ENCODE measurements at regions not wholly inside any gene's neighbourhood (a gene's known extent, or its start where the extent isn't known, plus 50 kb on each side); places are given as distances from the start of the nearest gene placed in this dataset.

DNA sequence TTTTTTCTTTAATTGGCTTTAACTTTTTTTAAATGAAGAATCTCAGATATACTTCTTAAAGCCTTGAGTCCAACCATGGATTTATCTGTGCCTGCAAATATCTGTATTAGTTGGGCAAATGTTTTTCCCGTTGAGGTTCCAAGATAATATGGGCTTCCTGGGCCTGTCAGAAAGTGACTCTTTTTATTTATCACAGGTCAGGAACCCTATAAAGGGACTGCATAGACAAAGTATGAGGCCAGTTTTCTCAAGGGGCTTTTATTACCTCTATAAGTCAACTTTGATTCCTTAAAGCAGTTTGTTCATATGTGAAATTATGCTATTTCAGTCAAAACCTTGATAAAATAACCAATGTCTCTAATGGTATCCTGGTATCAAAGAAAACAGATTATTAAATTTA lies 80.2 kb upstream of the BMP2K start:
- H3F3A ChIP-seq (ENCODE audit: low read depth) = no peaks in the 10 kb centered on the region
- H4K20me1 ChIP-seq (ENCODE audit: low read depth) = no peaks in the 10 kb centered on the region
- no peaks in the 10 kb centered on the region for H3K79me2 ChIP-seq (ENCODE audit: low read depth)
- H3K9ac ChIP-seq = no peak overlapping the region
- no peaks in the 10 kb centered on the region for H3K4me1 ChIP-seq
- DNase-seq (ENCODE audit: low spot score) = no peak
- Mint-ChIP-seq H3K9me3 (no peaks in the 10 kb centered on the region), H3K4me3 (no peak overlapping the region), H3K27me3 (ENCODE audit: insufficient read depth, low read depth) (no peaks in the 10 kb centered on the region), H3K36me3 (no peaks in the 10 kb centered on the region), H3K4me1 (no peaks in the 10 kb centered on the region), H3K27ac (no peak overlapping the region)
- no peaks in the 10 kb centered on the region for H3K36me3 ChIP-seq
- H2AFZ ChIP-seq (replicated peaks) = no peak overlapping the region
- no peaks in the 10 kb centered on the region for H3K9me3 ChIP-seq (ENCODE audit: low read depth)
- H3K4me2 ChIP-seq = no peak overlapping the region
- TF ChIP-seq CTCF (IDR thresholded peaks at IDR 0.05) = no peak
- H3K4me3 ChIP-seq = no peak overlapping the region
- H3K27ac ChIP-seq = no peak overlapping the region
- no peaks in the 10 kb centered on the region for H3K27me3 ChIP-seq

DNA sequence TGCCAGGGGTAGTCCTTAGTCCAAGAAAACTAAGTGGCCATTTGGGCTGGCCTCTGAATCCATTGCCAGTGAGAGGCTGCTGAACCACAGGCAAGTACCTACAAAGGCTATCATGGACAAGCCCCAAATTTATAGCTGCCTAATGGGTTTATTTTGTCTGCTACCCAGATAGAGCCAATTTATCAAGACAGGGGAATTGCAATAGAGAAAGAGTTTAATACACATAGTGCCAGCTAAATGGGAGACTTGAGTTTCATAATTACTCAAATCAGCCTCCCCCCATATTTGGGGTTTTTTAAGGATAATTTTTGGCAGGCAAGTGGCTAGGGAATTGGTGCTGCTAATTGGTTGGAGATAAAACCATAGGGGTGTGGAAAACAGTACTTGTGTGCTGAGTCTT lies 73.1 kb upstream of the BMP2K start:
- Histone ChIP-seq H3K27ac (no peak overlapping the region), H3K79me2 (ENCODE audit: low read depth) (no peaks in the 10 kb centered on the region), H3K27me3 (no peaks in the 10 kb centered on the region), H3K9me3 (ENCODE audit: low read depth) (no peaks in the 10 kb centered on the region), H3K36me3 (no peaks in the 10 kb centered on the region), H3K4me3 (no peak overlapping the region), H2AFZ (replicated peaks) (no peak overlapping the region), H3F3A (ENCODE audit: low read depth) (no peaks in the 10 kb centered on the region), H3K9ac (no peak overlapping the region), H4K20me1 (ENCODE audit: low read depth) (no peaks in the 10 kb centered on the region), H3K4me1 (peaks cover 6% of the 10 kb centered on the region), H3K4me2 (no peak overlapping the region)
- no peak overlapping the region for H3K4me3 Mint-ChIP-seq
- no peak overlapping the region for H3K27ac Mint-ChIP-seq
- DNase-seq (ENCODE audit: low spot score) = no peak
- H3K27me3 Mint-ChIP-seq (ENCODE audit: insufficient read depth, low read depth) = no peaks in the 10 kb centered on the region
- no peaks in the 10 kb centered on the region for H3K4me1 Mint-ChIP-seq
- peaks cover 12% of the 10 kb centered on the region for H3K9me3 Mint-ChIP-seq
- TF ChIP-seq EZH2 (IDR thresholded peaks at IDR 0.05) (no peak), CTCF (IDR thresholded peaks at IDR 0.05) (no peak), EZH2phosphoT487 (IDR thresholded peaks at IDR 0.05) (no peak)
- no peaks in the 10 kb centered on the region for H3K36me3 Mint-ChIP-seq

DNA sequence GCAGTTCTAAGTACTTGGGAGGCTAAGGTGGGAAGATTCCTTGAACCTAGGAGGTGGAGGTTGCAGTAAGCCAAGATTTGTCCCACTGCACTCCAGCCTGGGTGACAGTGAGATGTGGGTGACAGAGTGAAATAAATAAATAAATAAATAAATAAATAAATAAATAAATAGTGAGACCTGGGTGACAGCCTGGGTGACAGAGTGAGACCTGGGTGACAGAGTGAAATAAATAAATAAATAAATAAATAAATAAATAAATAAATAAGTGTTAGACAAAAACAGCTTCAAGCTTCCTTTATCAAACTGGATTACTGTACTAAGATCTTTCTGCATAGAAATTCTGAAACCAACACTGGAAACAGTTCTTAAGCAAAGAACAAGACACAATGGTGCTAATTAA lies 71.8 kb upstream of the BMP2K start:
- no peak overlapping the region for H3K4me3 ChIP-seq
- Mint-ChIP-seq H3K36me3 (no peaks in the 10 kb centered on the region), H3K9me3 (peaks cover 12% of the 10 kb centered on the region), H3K27me3 (ENCODE audit: insufficient read depth, low read depth) (no peaks in the 10 kb centered on the region), H3K4me3 (no peak overlapping the region), H3K4me1 (no peaks in the 10 kb centered on the region), H3K27ac (no peak overlapping the region)
- TF ChIP-seq EZH2 (IDR thresholded peaks at IDR 0.05) = no peak
- no peak for TF ChIP-seq EZH2phosphoT487 (IDR thresholded peaks at IDR 0.05)
- no peak for TF ChIP-seq CTCF (IDR thresholded peaks at IDR 0.05)
- no peaks in the 10 kb centered on the region for H3K27me3 ChIP-seq
- no peak overlapping the region for H3K9ac ChIP-seq
- H4K20me1 ChIP-seq (ENCODE audit: low read depth) = no peaks in the 10 kb centered on the region
- H3K27ac ChIP-seq = no peak overlapping the region
- H3F3A ChIP-seq (ENCODE audit: low read depth) = no peaks in the 10 kb centered on the region
- no peaks in the 10 kb centered on the region for H3K79me2 ChIP-seq (ENCODE audit: low read depth)
- H3K4me1 ChIP-seq = peaks cover 6% of the 10 kb centered on the region
- H2AFZ ChIP-seq (replicated peaks) = no peak overlapping the region
- no peaks in the 10 kb centered on the region for H3K36me3 ChIP-seq
- no peak overlapping the region for H3K4me2 ChIP-seq
- no peaks in the 10 kb centered on the region for H3K9me3 ChIP-seq (ENCODE audit: low read depth)
- DNase-seq (ENCODE audit: low spot score) = no peak

Data from neural progenitor cell (in vitro differentiated cells).